ENCODE measurements at regions not wholly inside any gene's neighbourhood (a gene's known extent, or its start where the extent isn't known, plus 50 kb on each side); places are given as distances from the start of the nearest gene placed in this dataset.

DNA sequence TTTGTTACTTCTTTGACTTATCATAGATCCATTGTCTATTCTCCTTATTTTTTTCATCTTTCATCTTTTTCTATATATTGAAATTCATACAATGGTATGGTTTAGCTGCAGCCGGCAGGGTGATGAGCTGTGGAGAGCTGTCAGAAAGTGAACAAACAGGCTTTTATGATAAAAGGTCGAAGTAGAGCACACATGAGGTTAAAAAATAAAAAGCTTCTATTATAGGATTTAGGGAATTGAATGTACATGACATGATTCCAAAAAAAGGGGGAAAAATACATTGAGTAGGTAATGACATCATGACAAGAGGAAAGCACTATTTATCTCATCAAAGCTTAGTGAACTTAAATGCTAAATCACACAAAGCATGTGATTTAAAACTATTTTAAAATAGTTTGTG, 884.8 kb downstream of the METTL15 start:
- no peaks in the 10 kb centered on the region for H3K9me3 ChIP-seq (ENCODE audit: control insufficient read depth, insufficient read depth, low read depth, low read length)
- H3K27ac ChIP-seq (ENCODE audit: extremely low read depth, low read depth, low read length) = no peak overlapping the region
- no peak overlapping the region for H3K4me3 ChIP-seq (ENCODE audit: low read depth, low read length)
- no peaks in the 10 kb centered on the region for H3K4me1 ChIP-seq (ENCODE audit: control insufficient read depth, insufficient read depth, low read length)
- ChIA-PET POLR2A (no interaction called here), CTCF (interaction anchor here (0.5 kb wide), 1 partner anchor 173 kb away, joined by 3 read pairs; no protein-coding TSS in a partner anchor)
- TF ChIP-seq, protein P1, sequence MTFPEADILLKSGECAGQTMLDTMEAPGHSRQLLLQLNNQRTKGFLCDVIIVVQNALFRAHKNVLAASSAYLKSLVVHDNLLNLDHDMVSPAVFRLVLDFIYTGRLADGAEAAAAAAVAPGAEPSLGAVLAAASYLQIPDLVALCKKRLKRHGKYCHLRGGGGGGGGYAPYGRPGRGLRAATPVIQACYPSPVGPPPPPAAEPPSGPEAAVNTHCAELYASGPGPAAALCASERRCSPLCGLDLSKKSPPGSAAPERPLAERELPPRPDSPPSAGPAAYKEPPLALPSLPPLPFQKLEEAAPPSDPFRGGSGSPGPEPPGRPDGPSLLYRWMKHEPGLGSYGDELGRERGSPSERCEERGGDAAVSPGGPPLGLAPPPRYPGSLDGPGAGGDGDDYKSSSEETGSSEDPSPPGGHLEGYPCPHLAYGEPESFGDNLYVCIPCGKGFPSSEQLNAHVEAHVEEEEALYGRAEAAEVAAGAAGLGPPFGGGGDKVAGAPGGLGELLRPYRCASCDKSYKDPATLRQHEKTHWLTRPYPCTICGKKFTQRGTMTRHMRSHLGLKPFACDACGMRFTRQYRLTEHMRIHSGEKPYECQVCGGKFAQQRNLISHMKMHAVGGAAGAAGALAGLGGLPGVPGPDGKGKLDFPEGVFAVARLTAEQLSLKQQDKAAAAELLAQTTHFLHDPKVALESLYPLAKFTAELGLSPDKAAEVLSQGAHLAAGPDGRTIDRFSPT (tag by site-specific recombination; IDR thresholded peaks at IDR 0.05) = no peak
- TF ChIP-seq, protein P2, sequence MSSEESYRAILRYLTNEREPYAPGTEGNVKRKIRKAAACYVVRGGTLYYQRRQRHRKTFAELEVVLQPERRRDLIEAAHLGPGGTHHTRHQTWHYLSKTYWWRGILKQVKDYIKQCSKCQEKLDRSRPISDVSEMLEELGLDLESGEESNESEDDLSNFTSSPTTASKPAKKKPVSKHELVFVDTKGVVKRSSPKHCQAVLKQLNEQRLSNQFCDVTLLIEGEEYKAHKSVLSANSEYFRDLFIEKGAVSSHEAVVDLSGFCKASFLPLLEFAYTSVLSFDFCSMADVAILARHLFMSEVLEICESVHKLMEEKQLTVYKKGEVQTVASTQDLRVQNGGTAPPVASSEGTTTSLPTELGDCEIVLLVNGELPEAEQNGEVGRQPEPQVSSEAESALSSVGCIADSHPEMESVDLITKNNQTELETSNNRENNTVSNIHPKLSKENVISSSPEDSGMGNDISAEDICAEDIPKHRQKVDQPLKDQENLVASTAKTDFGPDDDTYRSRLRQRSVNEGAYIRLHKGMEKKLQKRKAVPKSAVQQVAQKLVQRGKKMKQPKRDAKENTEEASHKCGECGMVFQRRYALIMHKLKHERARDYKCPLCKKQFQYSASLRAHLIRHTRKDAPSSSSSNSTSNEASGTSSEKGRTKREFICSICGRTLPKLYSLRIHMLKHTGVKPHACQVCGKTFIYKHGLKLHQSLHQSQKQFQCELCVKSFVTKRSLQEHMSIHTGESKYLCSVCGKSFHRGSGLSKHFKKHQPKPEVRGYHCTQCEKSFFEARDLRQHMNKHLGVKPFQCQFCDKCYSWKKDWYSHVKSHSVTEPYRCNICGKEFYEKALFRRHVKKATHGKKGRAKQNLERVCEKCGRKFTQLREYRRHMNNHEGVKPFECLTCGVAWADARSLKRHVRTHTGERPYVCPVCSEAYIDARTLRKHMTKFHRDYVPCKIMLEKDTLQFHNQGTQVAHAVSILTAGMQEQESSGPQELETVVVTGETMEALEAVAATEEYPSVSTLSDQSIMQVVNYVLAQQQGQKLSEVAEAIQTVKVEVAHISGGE (tag by site-specific recombination; conservative IDR thresholded peaks at IDR 0.05; ENCODE audit: low read depth) = no peak
- TF ChIP-seq, protein P3, sequence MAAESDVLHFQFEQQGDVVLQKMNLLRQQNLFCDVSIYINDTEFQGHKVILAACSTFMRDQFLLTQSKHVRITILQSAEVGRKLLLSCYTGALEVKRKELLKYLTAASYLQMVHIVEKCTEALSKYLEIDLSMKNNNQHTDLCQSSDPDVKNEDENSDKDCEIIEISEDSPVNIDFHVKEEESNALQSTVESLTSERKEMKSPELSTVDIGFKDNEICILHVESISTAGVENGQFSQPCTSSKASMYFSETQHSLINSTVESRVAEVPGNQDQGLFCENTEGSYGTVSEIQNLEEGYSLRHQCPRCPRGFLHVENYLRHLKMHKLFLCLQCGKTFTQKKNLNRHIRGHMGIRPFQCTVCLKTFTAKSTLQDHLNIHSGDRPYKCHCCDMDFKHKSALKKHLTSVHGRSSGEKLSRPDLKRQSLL (tag by site-specific recombination; IDR thresholded peaks at IDR 0.05) = no peak
- TF ChIP-seq ZSCAN30 (tag by site-specific recombination; IDR thresholded peaks at IDR 0.05) = no peak
- TF ChIP-seq ZNF843 (tag by site-specific recombination; IDR thresholded peaks at IDR 0.05) = no peak
- TF ChIP-seq ZNF585B (tag by site-specific recombination; IDR thresholded peaks at IDR 0.05) = no peak
- no peak for TF ChIP-seq ZNF555 (tag by site-specific recombination; conservative IDR thresholded peaks at IDR 0.05)
- no peak for TF ChIP-seq ZNF510 (tag by site-specific recombination; IDR thresholded peaks at IDR 0.05; ENCODE audit: insufficient replicate concordance)
- TF ChIP-seq HOXA7 (CRISPR knock-in tag; IDR thresholded peaks at IDR 0.05; ENCODE audit: borderline replicate concordance) = no peak
- TF ChIP-seq ZNF48 (tag by site-specific recombination; IDR thresholded peaks at IDR 0.05) = no peak
- no peaks in the 10 kb centered on the region for H3K36me3 ChIP-seq (ENCODE audit: control insufficient read depth in 2 of 2, insufficient read depth in 1 of 2, low read length in 2 of 2)

DNA sequence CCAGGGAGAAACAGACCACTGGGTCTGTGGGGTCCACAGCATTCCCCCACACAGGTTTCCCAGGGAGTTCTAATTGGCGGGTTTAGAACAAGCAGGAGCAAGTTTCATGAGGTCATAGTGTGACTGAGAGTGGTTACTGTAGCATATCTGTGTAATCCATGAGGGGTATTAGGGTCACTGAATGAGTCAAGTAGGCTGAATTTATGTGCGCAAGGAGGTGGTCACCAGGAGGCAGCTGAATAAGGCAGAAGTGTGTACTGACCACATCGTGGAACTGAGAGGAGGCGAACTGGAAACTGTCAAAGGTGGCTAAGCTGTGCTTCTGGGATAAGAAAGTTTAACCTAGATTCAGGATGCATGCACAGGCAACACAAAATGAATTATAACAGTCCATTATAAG, 876.0 kb downstream of the METTL15 start:
- POLR2A ChIA-PET = no interaction called here
- CTCF ChIA-PET = no interaction called here
- no peaks in the 10 kb centered on the region for H3K4me1 ChIP-seq (ENCODE audit: control insufficient read depth, insufficient read depth, low read length)
- TF ChIP-seq ZNF221 (tag by site-specific recombination; IDR thresholded peaks at IDR 0.05; ENCODE audit: borderline replicate concordance) (no peak), ZBTB20 (tag by site-specific recombination; IDR thresholded peaks at IDR 0.05) (no peak), ZNF571 (tag by site-specific recombination; IDR thresholded peaks at IDR 0.05) (no peak), ZNF133 (tag by site-specific recombination; IDR thresholded peaks at IDR 0.05) (no peak), ZNF777 (tag by site-specific recombination; IDR thresholded peaks at IDR 0.05; ENCODE audit: borderline replicate concordance) (no peak), ZNF37A (tag by site-specific recombination; IDR thresholded peaks at IDR 0.05) (no peak), ZBTB17 (tag by site-specific recombination; IDR thresholded peaks at IDR 0.05) (no peak), ZNF433 (tag by site-specific recombination; IDR thresholded peaks at IDR 0.05; ENCODE audit: low read depth) (no peak), ZNF48 (tag by site-specific recombination; IDR thresholded peaks at IDR 0.05) (no peak)
- TF ChIP-seq, protein P4, sequence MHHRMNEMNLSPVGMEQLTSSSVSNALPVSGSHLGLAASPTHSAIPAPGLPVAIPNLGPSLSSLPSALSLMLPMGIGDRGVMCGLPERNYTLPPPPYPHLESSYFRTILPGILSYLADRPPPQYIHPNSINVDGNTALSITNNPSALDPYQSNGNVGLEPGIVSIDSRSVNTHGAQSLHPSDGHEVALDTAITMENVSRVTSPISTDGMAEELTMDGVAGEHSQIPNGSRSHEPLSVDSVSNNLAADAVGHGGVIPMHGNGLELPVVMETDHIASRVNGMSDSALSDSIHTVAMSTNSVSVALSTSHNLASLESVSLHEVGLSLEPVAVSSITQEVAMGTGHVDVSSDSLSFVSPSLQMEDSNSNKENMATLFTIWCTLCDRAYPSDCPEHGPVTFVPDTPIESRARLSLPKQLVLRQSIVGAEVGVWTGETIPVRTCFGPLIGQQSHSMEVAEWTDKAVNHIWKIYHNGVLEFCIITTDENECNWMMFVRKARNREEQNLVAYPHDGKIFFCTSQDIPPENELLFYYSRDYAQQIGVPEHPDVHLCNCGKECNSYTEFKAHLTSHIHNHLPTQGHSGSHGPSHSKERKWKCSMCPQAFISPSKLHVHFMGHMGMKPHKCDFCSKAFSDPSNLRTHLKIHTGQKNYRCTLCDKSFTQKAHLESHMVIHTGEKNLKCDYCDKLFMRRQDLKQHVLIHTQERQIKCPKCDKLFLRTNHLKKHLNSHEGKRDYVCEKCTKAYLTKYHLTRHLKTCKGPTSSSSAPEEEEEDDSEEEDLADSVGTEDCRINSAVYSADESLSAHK (tag by site-specific recombination; IDR thresholded peaks at IDR 0.05) = no peak
- TF ChIP-seq, protein P5, sequence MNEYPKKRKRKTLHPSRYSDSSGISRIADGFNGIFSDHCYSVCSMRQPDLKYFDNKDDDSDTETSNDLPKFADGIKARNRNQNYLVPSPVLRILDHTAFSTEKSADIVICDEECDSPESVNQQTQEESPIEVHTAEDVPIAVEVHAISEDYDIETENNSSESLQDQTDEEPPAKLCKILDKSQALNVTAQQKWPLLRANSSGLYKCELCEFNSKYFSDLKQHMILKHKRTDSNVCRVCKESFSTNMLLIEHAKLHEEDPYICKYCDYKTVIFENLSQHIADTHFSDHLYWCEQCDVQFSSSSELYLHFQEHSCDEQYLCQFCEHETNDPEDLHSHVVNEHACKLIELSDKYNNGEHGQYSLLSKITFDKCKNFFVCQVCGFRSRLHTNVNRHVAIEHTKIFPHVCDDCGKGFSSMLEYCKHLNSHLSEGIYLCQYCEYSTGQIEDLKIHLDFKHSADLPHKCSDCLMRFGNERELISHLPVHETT (tag by site-specific recombination; IDR thresholded peaks at IDR 0.05) = no peak
- TF ChIP-seq, protein P6, sequence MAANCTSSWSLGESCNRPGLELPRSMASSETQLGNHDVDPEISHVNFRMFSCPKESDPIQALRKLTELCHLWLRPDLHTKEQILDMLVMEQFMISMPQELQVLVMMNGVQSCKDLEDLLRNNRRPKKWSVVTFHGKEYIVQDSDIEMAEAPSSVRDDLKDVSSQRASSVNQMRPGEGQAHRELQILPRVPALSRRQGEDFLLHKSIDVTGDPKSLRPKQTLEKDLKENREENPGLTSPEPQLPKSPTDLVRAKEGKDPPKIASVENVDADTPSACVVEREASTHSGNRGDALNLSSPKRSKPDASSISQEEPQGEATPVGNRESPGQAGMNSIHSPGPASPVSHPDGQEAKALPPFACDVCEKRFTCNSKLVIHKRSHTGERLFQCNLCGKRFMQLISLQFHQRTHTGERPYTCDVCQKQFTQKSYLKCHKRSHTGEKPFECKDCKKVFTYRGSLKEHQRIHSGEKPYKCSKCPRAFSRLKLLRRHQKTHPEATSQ (tag by site-specific recombination; IDR thresholded peaks at IDR 0.05) = no peak
- TF ChIP-seq, protein P7, sequence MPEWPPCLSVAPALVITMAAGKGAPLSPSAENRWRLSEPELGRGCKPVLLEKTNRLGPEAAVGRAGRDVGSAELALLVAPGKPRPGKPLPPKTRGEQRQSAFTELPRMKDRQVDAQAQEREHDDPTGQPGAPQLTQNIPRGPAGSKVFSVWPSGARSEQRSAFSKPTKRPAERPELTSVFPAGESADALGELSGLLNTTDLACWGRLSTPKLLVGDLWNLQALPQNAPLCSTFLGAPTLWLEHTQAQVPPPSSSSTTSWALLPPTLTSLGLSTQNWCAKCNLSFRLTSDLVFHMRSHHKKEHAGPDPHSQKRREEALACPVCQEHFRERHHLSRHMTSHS (tag by site-specific recombination; IDR thresholded peaks at IDR 0.05) = no peak

More for the DNA sequence above, 876.0 kb downstream of the METTL15 start:
- Histone ChIP-seq H3K36me3 (ENCODE audit: control insufficient read depth in 2 of 2, insufficient read depth in 1 of 2, low read length in 2 of 2) (no peaks in the 10 kb centered on the region), H3K27ac (ENCODE audit: extremely low read depth, low read depth, low read length) (no peak overlapping the region), H3K4me3 (ENCODE audit: low read depth, low read length) (no peak overlapping the region), H3K9me3 (ENCODE audit: control insufficient read depth, insufficient read depth, low read depth, low read length) (no peaks in the 10 kb centered on the region)
